GM19467 (cell line): ENCODE measurements at regions not wholly inside any gene's neighbourhood (a gene's known extent, or its start where the extent isn't known, plus 50 kb on each side); places are given as distances from the start of the nearest gene placed in this dataset.

Source experiments
- ATAC-seq: cut with Tn5 transposase; IDR thresholded peaks from one replicate; pipeline ENCODE4 v1.9.1; 2021; ENCODE audit warnings: mild to moderate bottlenecking, moderate library complexity; ENCODE audit not compliant: unreplicated experiment

GRCh38 chr7:131745390-131746248 is 189.2 kb upstream of the PODXL start:
- ATAC-seq: no peak

- ATAC-seq: no peak
Measured at GRCh38 chr7:131741446-131741845, 185.0 kb upstream of the PODXL start.

GRCh38 chr7:131737746-131738465 is 181.5 kb upstream of the PODXL start:
- no peak for ATAC-seq

- no peak for ATAC-seq
Measured at GRCh38 chr7:131735101-131735500, 178.7 kb upstream of the PODXL start.

GRCh38 chr7:131733604-131734003 is 177.2 kb upstream of the PODXL start:
- ATAC-seq: no peak

- no peak for ATAC-seq
Measured at GRCh38 chr7:131727189-131727588, 170.8 kb upstream of the PODXL start.

GRCh38 chr7:131726686-131727085 is 170.3 kb upstream of the PODXL start:
- no peak for ATAC-seq

- no peak for ATAC-seq
Measured at GRCh38 chr7:131726031-131726430, 169.6 kb upstream of the PODXL start.

GRCh38 chr7:131724776-131725345 is 168.4 kb upstream of the PODXL start:
- ATAC-seq: no peak

- no peak for ATAC-seq
Measured at GRCh38 chr7:131723926-131724325, 167.5 kb upstream of the PODXL start.

GRCh38 chr7:131722371-131722770 is 165.9 kb upstream of the PODXL start:
- ATAC-seq: no peak

- no peak for ATAC-seq
Measured at GRCh38 chr7:131721660-131722059, 165.2 kb upstream of the PODXL start.

- ATAC-seq: no peak
Measured at GRCh38 chr7:131720703-131721102, 164.3 kb upstream of the PODXL start.

- no peak for ATAC-seq
Measured at GRCh38 chr7:131717181-131717580, 160.8 kb upstream of the PODXL start.

- no peak for ATAC-seq
Measured at GRCh38 chr7:131699323-131699722, 142.9 kb upstream of the PODXL start.

GRCh38 chr7:131692131-131692960 is 135.9 kb upstream of the PODXL start:
- no peak for ATAC-seq

- no peak for ATAC-seq
Measured at GRCh38 chr7:131691454-131692130, 135.2 kb upstream of the PODXL start.

- no peak for ATAC-seq
Measured at GRCh38 chr7:131690441-131690840, 134.0 kb upstream of the PODXL start.

- ATAC-seq: no peak
Measured at GRCh38 chr7:131689662-131690234, 133.3 kb upstream of the PODXL start.
